HCT116 (cell line): ENCODE measurements at regions not wholly inside any gene's neighbourhood (a gene's known extent, or its start where the extent isn't known, plus 50 kb on each side); places are given as distances from the start of the nearest gene placed in this dataset.

ENCODE experiments used
- CEBPB ChIP-seq: IDR thresholded peaks from 2 replicates; pipeline ENCODE4 v1.6.1; 2012; ENCODE audit warnings: low read depth
- ELF1 ChIP-seq: IDR thresholded peaks from 2 replicates; pipeline ENCODE4 v1.6.1; 2012; ENCODE audit warnings: low read depth, borderline replicate concordance
- EZH2 ChIP-seq: fragments of 200-600 bp; sonication (generic); IDR thresholded peaks from 2 replicates; pipeline ENCODE4 v1.6.1; 2017; ENCODE audit warnings: antibody characterized with exemption, mixed run types
- EZH2phosphoT487 ChIP-seq: fragments of 200-600 bp; IDR thresholded peaks from 2 replicates; pipeline ENCODE4 v1.6.1; 2018; ENCODE audit warnings: antibody characterized with exemption, borderline replicate concordance
- JUND ChIP-seq: IDR thresholded peaks from 2 replicates; pipeline ENCODE4 v1.6.1; 2012
- POLR2A ChIP-seq: IDR thresholded peaks from 2 replicates; pipeline ENCODE4 v1.7.0; 2011; ENCODE audit warnings: borderline replicate concordance; ENCODE audit not compliant: insufficient read depth, insufficient read length; ENCODE audit errors: extremely low read depth
- POLR2AphosphoS5 ChIP-seq: IDR thresholded peaks from 2 replicates; pipeline ENCODE4 v1.6.1; 2011; ENCODE audit warnings: mild to moderate bottlenecking, low read depth, low read length, moderate library complexity
- SIN3A ChIP-seq: IDR thresholded peaks from 2 replicates; pipeline ENCODE4 v1.6.1; 2012; ENCODE audit warnings: low read depth
- TCF7L2 ChIP-seq: IDR thresholded peaks from 2 replicates; pipeline ENCODE4 v1.7.0; 2011; ENCODE audit warnings: borderline replicate concordance, inconsistent platforms; ENCODE audit not compliant: insufficient read depth, insufficient read length; ENCODE audit errors: extremely low read depth
- ZNF274 ChIP-seq: fragments of 200-500 bp; sonication (Bioruptor generic); IDR thresholded peaks from 2 replicates; pipeline ENCODE4 v1.6.1; 2014; ENCODE audit warnings: mild to moderate bottlenecking, low read depth, low read length, inconsistent platforms
- TF ChIP-seq, protein P1 (sequence below), 3 experiments: fragments of 200-600 bp in 1 of 3; sonication (generic) in 1 of 3; IDR thresholded peaks in 2 of 3; conservative IDR thresholded peaks in 1 of 3; 2 replicates each; pipeline ENCODE4 v1.5.1; 2012 to 2017; ENCODE audit warnings: low read depth in 2 of 3, low read length in 2 of 3, antibody characterized with exemption in 1 of 3, borderline replicate concordance in 1 of 3, control low read depth in 1 of 3, mild to moderate bottlenecking in 1 of 3, mixed read lengths in 1 of 3, mixed run types in 1 of 3, moderate library complexity in 1 of 3; ENCODE audit not compliant: insufficient read depth in 1 of 3
- TF ChIP-seq, protein P2 (sequence below): IDR thresholded peaks from 2 replicates; pipeline ENCODE4 v1.6.1; 2012

DNA sequence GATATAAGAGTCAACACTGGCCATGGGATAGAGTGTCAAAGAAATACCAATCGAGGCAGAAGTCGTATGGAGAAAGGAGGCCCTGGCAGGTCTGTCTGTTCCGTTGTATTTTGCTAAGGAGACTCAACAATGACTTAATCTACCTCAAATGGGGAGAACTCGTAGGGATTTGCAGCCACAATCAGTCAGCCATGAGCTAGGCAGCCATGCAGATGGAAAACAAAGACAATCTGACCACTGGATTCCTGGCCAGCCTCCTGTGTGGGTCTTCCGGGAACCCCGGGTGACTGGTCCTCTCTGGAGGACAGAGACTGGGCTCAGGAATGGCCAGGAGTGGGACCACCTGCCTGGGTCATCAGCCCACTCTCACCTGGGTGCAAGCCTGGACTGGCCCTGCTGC lies 167.8 kb downstream of the ETS2 start:
- TF ChIP-seq, protein P1, sequence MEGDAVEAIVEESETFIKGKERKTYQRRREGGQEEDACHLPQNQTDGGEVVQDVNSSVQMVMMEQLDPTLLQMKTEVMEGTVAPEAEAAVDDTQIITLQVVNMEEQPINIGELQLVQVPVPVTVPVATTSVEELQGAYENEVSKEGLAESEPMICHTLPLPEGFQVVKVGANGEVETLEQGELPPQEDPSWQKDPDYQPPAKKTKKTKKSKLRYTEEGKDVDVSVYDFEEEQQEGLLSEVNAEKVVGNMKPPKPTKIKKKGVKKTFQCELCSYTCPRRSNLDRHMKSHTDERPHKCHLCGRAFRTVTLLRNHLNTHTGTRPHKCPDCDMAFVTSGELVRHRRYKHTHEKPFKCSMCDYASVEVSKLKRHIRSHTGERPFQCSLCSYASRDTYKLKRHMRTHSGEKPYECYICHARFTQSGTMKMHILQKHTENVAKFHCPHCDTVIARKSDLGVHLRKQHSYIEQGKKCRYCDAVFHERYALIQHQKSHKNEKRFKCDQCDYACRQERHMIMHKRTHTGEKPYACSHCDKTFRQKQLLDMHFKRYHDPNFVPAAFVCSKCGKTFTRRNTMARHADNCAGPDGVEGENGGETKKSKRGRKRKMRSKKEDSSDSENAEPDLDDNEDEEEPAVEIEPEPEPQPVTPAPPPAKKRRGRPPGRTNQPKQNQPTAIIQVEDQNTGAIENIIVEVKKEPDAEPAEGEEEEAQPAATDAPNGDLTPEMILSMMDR (IDR thresholded peaks at IDR 0.05 in 2 of 3, conservative IDR thresholded peaks at IDR 0.05 in 1 of 3; ENCODE audit: borderline replicate concordance in 1 of 3, insufficient read depth in 1 of 3, low read depth in 2 of 3, low read length in 2 of 3), result no peak
- TF ChIP-seq, protein P2, sequence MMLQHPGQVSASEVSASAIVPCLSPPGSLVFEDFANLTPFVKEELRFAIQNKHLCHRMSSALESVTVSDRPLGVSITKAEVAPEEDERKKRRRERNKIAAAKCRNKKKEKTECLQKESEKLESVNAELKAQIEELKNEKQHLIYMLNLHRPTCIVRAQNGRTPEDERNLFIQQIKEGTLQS, result no peak
- TF ChIP-seq EZH2phosphoT487, result no peak
- TF ChIP-seq ZNF274, result no peak
- TF ChIP-seq SIN3A, result no peak
- no peak for TF ChIP-seq JUND
- no peak for TF ChIP-seq EZH2
- no peak for TF ChIP-seq POLR2AphosphoS5
- no peak for TF ChIP-seq CEBPB
- no peak for TF ChIP-seq TCF7L2
- no peak for TF ChIP-seq ELF1
- TF ChIP-seq POLR2A, result no peak
